Ascending aorta (tissue), 2 donors: ENCODE measurements at regions not wholly inside any gene's neighbourhood (a gene's known extent, or its start where the extent isn't known, plus 50 kb on each side); places are given as distances from the start of the nearest gene placed in this dataset.

Experiments
- DNase-seq, 2 donors: peaks; one replicate each; pipeline ENCODE4 v3.0.0-alpha.2; 2019; ENCODE audit warnings: low spot score in 2 of 2
- H3K27ac ChIP-seq, 2 donors: fragments of 200-600 bp; sonication (generic); one replicate each; pipeline ENCODE4 v1.5.1; 2016 to 2017; ENCODE audit warnings: mild to moderate bottlenecking in 1 of 2
- H3K27me3 ChIP-seq: fragments of 200-600 bp; sonication (generic); one replicate; pipeline ENCODE4 v1.5.1; 2017
- H3K36me3 ChIP-seq, 2 donors: fragments of 200-600 bp; sonication (generic); one replicate each; pipeline ENCODE4 v1.5.1; 2016
- H3K4me1 ChIP-seq, 2 donors: fragments of 200-600 bp; sonication (generic); one replicate each; pipeline ENCODE4 v1.5.1; 2016 to 2017; ENCODE audit warnings: mild to moderate bottlenecking in 1 of 2
- H3K4me3 ChIP-seq, 2 donors: fragments of 200-600 bp; sonication (generic); one replicate each; pipeline ENCODE4 v1.5.1; 2016 to 2017; ENCODE audit warnings: mild to moderate bottlenecking in 1 of 2
- H3K9me3 ChIP-seq, 2 donors: fragments of 200-600 bp; sonication (generic); one replicate each; pipeline ENCODE4 v1.5.1; 2016
- CTCF ChIP-seq, 3 experiments: fragments of 200-600 bp in 2 of 3; fragments of 450-650 bp in 1 of 3; sonication (generic) in 2 of 3; IDR thresholded peaks; one replicate each; pipeline ENCODE4 v1.5.1; 2016 to 2019; ENCODE audit warnings: antibody characterized with exemption in 3 of 3, mild to moderate bottlenecking in 1 of 3, moderate library complexity in 1 of 3
- intact Hi-C: fragments of 100-400 bp; cut with DNase I; formaldehyde crosslinking; loops from one replicate; pipeline ENCODE4 v1.15.1; 2023

DNA sequence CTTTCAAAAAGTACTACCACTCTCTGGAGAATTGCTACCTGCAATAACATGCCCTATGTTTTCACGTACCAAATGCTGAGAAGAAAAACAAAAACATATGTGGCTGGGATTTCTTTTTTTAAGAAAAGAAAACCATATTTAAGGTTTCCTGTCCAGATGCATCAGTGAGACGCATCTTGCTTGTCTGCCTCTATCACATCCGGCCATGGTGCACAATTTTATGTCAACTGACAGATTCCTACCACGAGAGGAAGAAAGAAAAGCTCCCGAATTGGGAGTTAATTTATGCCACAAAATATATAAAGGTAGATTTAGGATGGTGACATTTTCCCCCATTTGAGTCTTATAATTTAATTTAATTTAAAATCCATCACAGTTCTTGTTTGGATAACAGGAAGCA, 62.3 kb upstream of the COL24A1 start:
- H3K36me3 ChIP-seq: no peaks in the 10 kb centered on the region
- no peaks in the 10 kb centered on the region for H3K4me1 ChIP-seq
- no peak overlapping the region for H3K27ac ChIP-seq
- H3K4me3 ChIP-seq: no peak overlapping the region
- intact Hi-C loops: no loop called here
- no peak for TF ChIP-seq CTCF (IDR thresholded peaks at IDR 0.05)
- no peaks in the 10 kb centered on the region for H3K27me3 ChIP-seq
- no peak for DNase-seq
- H3K9me3 ChIP-seq: no peaks in the 10 kb centered on the region

DNA sequence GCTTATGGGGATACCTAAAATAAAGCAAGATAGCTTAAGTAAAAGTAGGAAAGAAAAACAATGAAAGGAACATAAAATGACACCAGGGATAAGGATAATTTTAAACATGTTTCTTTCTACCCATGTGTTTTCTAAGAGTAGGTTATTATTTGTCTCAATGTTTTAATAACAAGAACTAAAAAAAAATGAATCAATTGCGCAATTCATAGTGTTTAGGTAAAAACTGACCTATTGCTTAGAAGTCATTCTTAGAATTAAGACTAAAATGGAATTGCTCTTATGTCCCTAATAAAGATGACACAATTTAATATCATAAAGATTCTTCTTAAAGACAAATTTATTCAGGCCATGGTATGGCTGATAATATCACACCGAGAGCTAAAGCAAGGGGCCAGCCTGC, 58.0 kb upstream of the COL24A1 start:
- intact Hi-C loops: no loop called here
- Histone ChIP-seq H3K27me3 (no peaks in the 10 kb centered on the region), H3K9me3 (no peaks in the 10 kb centered on the region), H3K4me3 (no peak overlapping the region), H3K4me1 (no peaks in the 10 kb centered on the region), H3K27ac (no peak overlapping the region), H3K36me3 (no peaks in the 10 kb centered on the region)
- TF ChIP-seq CTCF (IDR thresholded peaks at IDR 0.05): no peak
- DNase-seq: no peak

DNA sequence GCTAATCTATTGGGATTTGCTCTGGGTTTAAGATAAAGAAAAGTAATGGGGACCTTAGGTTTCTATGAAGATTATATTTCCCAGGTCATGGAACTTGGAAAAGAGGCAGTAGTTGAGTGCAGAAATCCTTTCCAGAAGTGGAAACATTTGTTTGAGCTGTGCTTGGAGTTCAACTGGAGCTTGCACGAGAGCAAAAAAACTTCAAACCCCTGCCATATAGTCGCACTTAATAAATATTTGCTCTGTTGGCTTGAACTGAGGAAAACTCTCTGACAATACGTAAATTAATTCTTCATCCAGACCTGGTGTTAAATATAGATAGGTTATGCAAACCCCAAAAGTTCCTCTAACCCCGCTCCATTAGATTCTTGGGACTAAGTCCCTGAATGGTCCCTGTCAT, 52.8 kb upstream of the COL24A1 start:
- Histone ChIP-seq H3K4me3 (no peak overlapping the region), H3K27ac (no peak overlapping the region), H3K36me3 (no peaks in the 10 kb centered on the region), H3K27me3 (no peaks in the 10 kb centered on the region), H3K9me3 (no peaks in the 10 kb centered on the region), H3K4me1 (no peaks in the 10 kb centered on the region)
- TF ChIP-seq CTCF (IDR thresholded peaks at IDR 0.05): no peak
- DNase-seq: no peak
- intact Hi-C loops: no loop called here

DNA sequence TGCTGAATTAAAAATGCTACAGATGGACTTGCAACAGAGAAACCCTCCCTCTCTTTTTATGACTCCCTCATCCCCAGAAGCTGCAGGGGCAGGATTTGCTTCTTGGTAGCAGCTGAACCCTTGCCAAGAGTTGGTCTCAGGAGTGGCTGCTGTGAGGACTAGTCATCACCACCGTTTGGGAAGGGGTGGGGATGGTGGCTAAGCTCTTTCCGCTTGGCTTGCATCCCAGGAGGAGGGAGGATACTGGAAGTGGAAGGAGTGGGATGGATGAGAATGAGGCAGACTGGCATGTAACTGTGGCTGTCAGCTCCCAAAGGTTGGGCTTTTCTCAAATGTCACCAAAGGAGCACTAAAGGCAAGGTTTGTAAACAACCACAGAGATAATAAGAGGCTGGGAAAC, 50.8 kb upstream of the COL24A1 start:
- no peak for TF ChIP-seq CTCF (IDR thresholded peaks at IDR 0.05)
- peak in 1 of 2 donors; percentile 64 for DNase-seq
- no peak overlapping the region for H3K27ac ChIP-seq
- no peaks in the 10 kb centered on the region for H3K4me1 ChIP-seq
- no peaks in the 10 kb centered on the region for H3K9me3 ChIP-seq
- no peaks in the 10 kb centered on the region for H3K36me3 ChIP-seq
- H3K4me3 ChIP-seq: no peak overlapping the region
- H3K27me3 ChIP-seq: no peaks in the 10 kb centered on the region
- intact Hi-C loops: no loop called here
